ENCODE measurements at regions not wholly inside any gene's neighbourhood (a gene's known extent, or its start where the extent isn't known, plus 50 kb on each side); places are given as distances from the start of the nearest gene placed in this dataset.

- TF ChIP-seq, protein P1, sequence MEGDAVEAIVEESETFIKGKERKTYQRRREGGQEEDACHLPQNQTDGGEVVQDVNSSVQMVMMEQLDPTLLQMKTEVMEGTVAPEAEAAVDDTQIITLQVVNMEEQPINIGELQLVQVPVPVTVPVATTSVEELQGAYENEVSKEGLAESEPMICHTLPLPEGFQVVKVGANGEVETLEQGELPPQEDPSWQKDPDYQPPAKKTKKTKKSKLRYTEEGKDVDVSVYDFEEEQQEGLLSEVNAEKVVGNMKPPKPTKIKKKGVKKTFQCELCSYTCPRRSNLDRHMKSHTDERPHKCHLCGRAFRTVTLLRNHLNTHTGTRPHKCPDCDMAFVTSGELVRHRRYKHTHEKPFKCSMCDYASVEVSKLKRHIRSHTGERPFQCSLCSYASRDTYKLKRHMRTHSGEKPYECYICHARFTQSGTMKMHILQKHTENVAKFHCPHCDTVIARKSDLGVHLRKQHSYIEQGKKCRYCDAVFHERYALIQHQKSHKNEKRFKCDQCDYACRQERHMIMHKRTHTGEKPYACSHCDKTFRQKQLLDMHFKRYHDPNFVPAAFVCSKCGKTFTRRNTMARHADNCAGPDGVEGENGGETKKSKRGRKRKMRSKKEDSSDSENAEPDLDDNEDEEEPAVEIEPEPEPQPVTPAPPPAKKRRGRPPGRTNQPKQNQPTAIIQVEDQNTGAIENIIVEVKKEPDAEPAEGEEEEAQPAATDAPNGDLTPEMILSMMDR (IDR thresholded peaks at IDR 0.05) = no peak
- no peak for TF ChIP-seq POLR2AphosphoS5 (IDR thresholded peaks at IDR 0.05)
- TF ChIP-seq EP300 (IDR thresholded peaks at IDR 0.05) = no peak
- no peak for TF ChIP-seq POLR2A (IDR thresholded peaks at IDR 0.05; ENCODE audit: low read depth)
- no peak overlapping the region for H3K27ac ChIP-seq (replicated peaks in 1 of 4)
- no peak overlapping the region for H3K4me3 ChIP-seq
- H3K36me3 ChIP-seq = peaks cover 0 to 27% (median 0%) of the 10 kb centered on the region in 4 donors
- DNase-seq (ENCODE audit: extremely low spot score) = no peak
- peaks cover 0 to 6% (median 2%) of the 10 kb centered on the region in 4 donors for H3K9me3 ChIP-seq
- H3K27me3 ChIP-seq = no peaks in the 10 kb centered on the region
- H3K4me1 ChIP-seq = peaks cover 0 to 10% (median 0%) of the 10 kb centered on the region in 4 donors
- intact Hi-C loops (cut with DNase I) = no loop called here
Measured at GRCh38 chr3:64872345-64872744, 184.5 kb upstream of the ADAMTS9 start.

GRCh38 chr3:64871834-64872249 lies 184.0 kb upstream of the ADAMTS9 start:
- no peak overlapping the region for H3K27ac ChIP-seq (replicated peaks in 1 of 4)
- H3K36me3 ChIP-seq = peaks cover 0 to 32% (median 0%) of the 10 kb centered on the region in 4 donors
- intact Hi-C loops (cut with DNase I) = no loop called here
- WGBS = 62% methylated on average over 2 of the region's 2 CpGs
- H3K4me3 ChIP-seq = no peak overlapping the region
- no peaks in the 10 kb centered on the region for H3K27me3 ChIP-seq
- H3K9me3 ChIP-seq = peaks cover 0 to 6% (median 2%) of the 10 kb centered on the region in 4 donors
- TF ChIP-seq, protein P1 (IDR thresholded peaks at IDR 0.05) = no peak
- TF ChIP-seq POLR2A (IDR thresholded peaks at IDR 0.05; ENCODE audit: low read depth) (no peak), POLR2AphosphoS5 (IDR thresholded peaks at IDR 0.05) (no peak), EP300 (IDR thresholded peaks at IDR 0.05) (no peak)
- H3K4me1 ChIP-seq = peaks cover 0 to 10% (median 0%) of the 10 kb centered on the region in 4 donors
- DNase-seq (ENCODE audit: extremely low spot score) = no peak

DNA sequence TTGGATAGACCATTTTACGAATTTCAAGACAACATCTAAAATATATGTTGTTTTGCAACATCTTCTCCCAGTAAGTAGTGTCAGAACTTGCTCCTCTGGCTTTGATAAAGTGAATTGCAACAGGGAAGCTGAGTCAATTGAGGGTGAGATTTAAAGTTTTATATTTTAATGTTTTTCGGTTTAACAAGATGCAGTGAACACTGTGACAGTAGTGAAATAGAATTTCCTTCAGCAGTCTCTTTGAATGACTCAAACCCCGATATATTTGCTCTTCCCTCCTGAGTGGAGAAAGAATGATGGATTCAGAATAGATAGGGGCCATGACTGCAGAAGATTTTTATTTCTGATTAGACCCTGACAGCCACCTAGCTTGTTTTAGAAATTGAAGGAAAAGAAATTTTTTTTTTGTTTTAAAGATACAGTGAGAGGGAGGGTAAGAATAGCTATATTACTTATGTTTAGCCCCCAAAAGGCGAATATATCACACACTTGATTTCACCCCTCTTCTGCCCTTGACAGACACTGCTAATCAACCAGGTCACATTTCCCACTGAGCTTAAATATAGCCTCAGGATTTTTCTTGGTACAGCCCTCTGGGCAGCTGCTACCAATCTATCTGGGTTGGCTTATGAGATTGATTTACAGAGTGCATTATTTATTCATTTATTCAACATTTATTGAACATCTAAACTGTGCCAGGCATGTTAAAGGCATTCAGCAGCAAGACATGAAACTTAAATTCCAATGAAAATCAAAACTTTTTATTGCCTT lies 183.3 kb upstream of the ADAMTS9 start:
- Histone ChIP-seq H3K4me3 (no peak overlapping the region), H3K9me3 (peaks cover 0 to 6% (median 2%) of the 10 kb centered on the region in 4 donors), H3K27me3 (no peaks in the 10 kb centered on the region), H3K27ac (replicated peaks in 1 of 4) (no peak overlapping the region), H3K36me3 (peaks cover 0 to 32% (median 0%) of the 10 kb centered on the region in 4 donors), H3K4me1 (peaks cover 0 to 10% (median 1%) of the 10 kb centered on the region in 4 donors)
- TF ChIP-seq POLR2AphosphoS5 (IDR thresholded peaks at IDR 0.05) = no peak
- TF ChIP-seq, protein P1 (IDR thresholded peaks at IDR 0.05) = no peak
- TF ChIP-seq EP300 (IDR thresholded peaks at IDR 0.05) = no peak
- TF ChIP-seq POLR2A (IDR thresholded peaks at IDR 0.05; ENCODE audit: low read depth) = no peak
- intact Hi-C loops (cut with DNase I) = no loop called here
- no peak for DNase-seq (ENCODE audit: extremely low spot score)
- 87% methylated on average over 4 of the region's 4 CpGs for WGBS

DNA sequence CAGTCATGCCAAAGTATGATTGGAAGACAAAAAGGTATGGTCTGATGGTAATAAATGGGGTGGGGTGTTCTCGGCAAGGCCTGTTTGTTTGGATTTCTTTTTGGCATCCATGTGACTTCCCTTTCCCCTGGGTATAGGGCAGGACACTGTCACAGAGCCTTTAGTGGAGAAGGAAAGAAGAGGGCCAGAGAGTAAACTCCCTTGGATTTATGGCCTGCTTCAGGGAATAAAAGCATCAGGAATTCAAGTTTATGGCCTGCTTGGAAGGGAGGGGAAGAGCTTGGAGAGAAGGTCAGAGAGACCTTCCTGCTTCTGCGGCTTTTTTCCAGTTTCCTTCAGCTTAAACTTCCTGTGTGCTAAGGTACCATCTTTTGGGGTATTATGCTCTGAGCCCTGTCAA lies 179.4 kb upstream of the ADAMTS9 start:
- Histone ChIP-seq H3K4me1 (peaks cover 0 to 10% (median 2%) of the 10 kb centered on the region in 4 donors), H3K9me3 (peaks cover 0 to 6% (median 2%) of the 10 kb centered on the region in 4 donors), H3K27ac (replicated peaks in 1 of 4) (no peak overlapping the region), H3K27me3 (no peaks in the 10 kb centered on the region), H3K4me3 (no peak overlapping the region), H3K36me3 (peaks cover 0 to 20% (median 0%) of the 10 kb centered on the region in 4 donors)
- WGBS = 75% methylated on average over 2 of the region's 2 CpGs
- no peak for DNase-seq (ENCODE audit: extremely low spot score)
- TF ChIP-seq POLR2AphosphoS5 (IDR thresholded peaks at IDR 0.05) (no peak), EP300 (IDR thresholded peaks at IDR 0.05) (no peak), POLR2A (IDR thresholded peaks at IDR 0.05; ENCODE audit: low read depth) (no peak)
- TF ChIP-seq, protein P1 (IDR thresholded peaks at IDR 0.05) = no peak
- intact Hi-C loops (cut with DNase I) = no loop called here
